ENCODE measurements at regions not wholly inside any gene's neighbourhood (a gene's known extent, or its start where the extent isn't known, plus 50 kb on each side); places are given as distances from the start of the nearest gene placed in this dataset.

GRCh38 chr13:112639521-112639920 is 50.3 kb upstream of the ATP11A start:
- Histone ChIP-seq H3K79me2 (ENCODE audit: control insufficient read depth, insufficient read depth, low read length) (no peaks in the 10 kb centered on the region), H3K4me2 (ENCODE audit: control insufficient read depth, extremely low read depth, insufficient read depth, low read depth, low read length) (no peak overlapping the region), H3K27me3 (ENCODE audit: control insufficient read depth, extremely low read depth, insufficient read depth, low read length) (peaks cover 45% of the 10 kb centered on the region), H3K27ac (ENCODE audit: control insufficient read depth, insufficient read depth, low read length) (no peak overlapping the region), H3K9me1 (ENCODE audit: control insufficient read depth, extremely low read depth, insufficient read depth, low read length) (no peaks in the 10 kb centered on the region), H3K9me3 (ENCODE audit: control insufficient read depth, low read depth, low read length) (no peaks in the 10 kb centered on the region), H2AFZ (ENCODE audit: control insufficient read depth, low read length) (no peak overlapping the region), H3K4me3 (ENCODE audit: control insufficient read depth in 2 of 3, extremely low read depth in 1 of 3, insufficient read depth in 2 of 3, low read depth in 1 of 3, low read length in 3 of 3) (no peak overlapping the region), H3K9ac (ENCODE audit: control insufficient read depth, extremely low read depth, insufficient read depth, low read length) (no peak overlapping the region), H3K36me3 (ENCODE audit: control insufficient read depth in 2 of 2, extremely low read depth in 1 of 2, insufficient read depth in 2 of 2, low read length in 2 of 2) (no peaks in the 10 kb centered on the region), H3K4me1 (ENCODE audit: control insufficient read depth, extremely low read depth, insufficient read depth, low read length) (peaks cover 7% of the 10 kb centered on the region), H4K20me1 (ENCODE audit: control insufficient read depth, extremely low read depth, insufficient read depth, low read length) (no peaks in the 10 kb centered on the region)
- DNase-seq (ENCODE audit: low read depth, low spot score) (no peak), FAIRE-seq (no peak)
- dilution Hi-C loops (cut with MboI; ENCODE audit: extremely low pct_ligation_motif_present, low sequenced_read_pairs), result no loop called here
- TF ChIP-seq EZH2 (IDR thresholded peaks at IDR 0.05; ENCODE audit: low read length) (no peak), CTCF (optimal IDR thresholded peaks at IDR 0.05 in 1 of 3, IDR thresholded peaks at IDR 0.05 in 1 of 3, conservative IDR thresholded peaks at IDR 0.05 in 1 of 3; ENCODE audit: extremely low read depth in 1 of 3, insufficient read depth in 2 of 3, low read length in 3 of 3) (no peak)

GRCh38 chr13:112638919-112639318 is 50.9 kb upstream of the ATP11A start:
- FAIRE-seq (no peak), DNase-seq (ENCODE audit: low read depth, low spot score) (no peak)
- TF ChIP-seq EZH2 (IDR thresholded peaks at IDR 0.05; ENCODE audit: low read length) (no peak), CTCF (optimal IDR thresholded peaks at IDR 0.05 in 1 of 3, IDR thresholded peaks at IDR 0.05 in 1 of 3, conservative IDR thresholded peaks at IDR 0.05 in 1 of 3; ENCODE audit: extremely low read depth in 1 of 3, insufficient read depth in 2 of 3, low read length in 3 of 3) (no peak)
- Histone ChIP-seq H3K27me3 (ENCODE audit: control insufficient read depth, extremely low read depth, insufficient read depth, low read length) (peaks cover 45% of the 10 kb centered on the region), H3K4me1 (ENCODE audit: control insufficient read depth, extremely low read depth, insufficient read depth, low read length) (peaks cover 7% of the 10 kb centered on the region), H2AFZ (ENCODE audit: control insufficient read depth, low read length) (no peak overlapping the region), H3K36me3 (ENCODE audit: control insufficient read depth in 2 of 2, extremely low read depth in 1 of 2, insufficient read depth in 2 of 2, low read length in 2 of 2) (no peaks in the 10 kb centered on the region), H3K79me2 (ENCODE audit: control insufficient read depth, insufficient read depth, low read length) (no peaks in the 10 kb centered on the region), H3K4me2 (ENCODE audit: control insufficient read depth, extremely low read depth, insufficient read depth, low read depth, low read length) (peak overlapping the region; percentile 65), H3K4me3 (ENCODE audit: control insufficient read depth in 2 of 3, extremely low read depth in 1 of 3, insufficient read depth in 2 of 3, low read depth in 1 of 3, low read length in 3 of 3) (no peak overlapping the region), H4K20me1 (ENCODE audit: control insufficient read depth, extremely low read depth, insufficient read depth, low read length) (no peaks in the 10 kb centered on the region), H3K27ac (ENCODE audit: control insufficient read depth, insufficient read depth, low read length) (no peak overlapping the region), H3K9me3 (ENCODE audit: control insufficient read depth, low read depth, low read length) (no peaks in the 10 kb centered on the region), H3K9ac (ENCODE audit: control insufficient read depth, extremely low read depth, insufficient read depth, low read length) (no peak overlapping the region), H3K9me1 (ENCODE audit: control insufficient read depth, extremely low read depth, insufficient read depth, low read length) (no peaks in the 10 kb centered on the region)
- dilution Hi-C loops (cut with MboI; ENCODE audit: extremely low pct_ligation_motif_present, low sequenced_read_pairs), result no loop called here
